B cell (primary cell): ENCODE measurements at regions not wholly inside any gene's neighbourhood (a gene's known extent, or its start where the extent isn't known, plus 50 kb on each side); places are given as distances from the start of the nearest gene placed in this dataset.

Experiments
- ATAC-seq: fragments of 200-7000 bp; cut with Tn5 transposase; one replicate; pipeline ENCODE4 v1.10.0; 2021; ENCODE audit warnings: low read depth, mild to moderate bottlenecking, moderate number of reproducible peaks, moderate library complexity
- CTCF ChIA-PET: fragments of 350-600 bp; sonication (Branson Sonifier 250); formaldehyde crosslinking; loops from one replicate; lab custom pipeline; 2021; ENCODE audit warnings: antibody characterized with exemption, inconsistent platforms; lab: Charles Lee
- POLR2A ChIA-PET: fragments of 350-600 bp; sonication (Branson Sonifier 250); formaldehyde crosslinking; loops from one replicate; lab custom pipeline; 2021; ENCODE audit warnings: antibody characterized with exemption; lab: Charles Lee
- DNase-seq: peaks from one replicate; pipeline ENCODE4 v3.0.0; 2013
- H2AFZ ChIP-seq: 2 replicates; pipeline ENCODE4 v1.6.1; 2012; ENCODE audit warnings: mild to moderate bottlenecking, low read depth, low read length; ENCODE audit not compliant: insufficient read depth, poor library complexity, severe bottlenecking
- H3K27ac ChIP-seq, 2 donors: 1 replicate in 1 of 2; 2 replicates in 1 of 2; pipeline ENCODE4 v1.5.1; 2012 to 2013; ENCODE audit warnings: low read length in 2 of 2, mild to moderate bottlenecking in 2 of 2, moderate library complexity in 1 of 2
- H3K27me3 ChIP-seq, 4 experiments: fragments of 200-600 bp in 1 of 4; sonication (generic) in 1 of 4; replicated peaks in 1 of 4; 1 replicate in 2 of 4; 2 replicates in 2 of 4; pipeline versions ENCODE4 v1.6.1 to v1.7.0; 2013 to 2016; ENCODE audit warnings: low read length in 3 of 4, mild to moderate bottlenecking in 2 of 4, mixed read lengths in 1 of 4, moderate library complexity in 1 of 4; ENCODE audit not compliant: insufficient read depth in 4 of 4, control insufficient read depth in 3 of 4; ENCODE audit errors: control extremely low read depth in 1 of 4
- H3K36me3 ChIP-seq, 2 experiments: replicated peaks in 1 of 2; 1 replicate in 1 of 2; 2 replicates in 1 of 2; pipeline versions ENCODE4 v1.6.1 to v1.7.1; 2013; ENCODE audit warnings: low read length in 1 of 2; ENCODE audit not compliant: insufficient read depth in 2 of 2, control insufficient read depth in 1 of 2; ENCODE audit errors: control extremely low read depth in 1 of 2, extremely low read depth in 1 of 2
- H3K4me1 ChIP-seq, 2 donors: fragments of 200-600 bp in 1 of 2; sonication (generic) in 1 of 2; 1 replicate in 1 of 2; 2 replicates in 1 of 2; pipeline versions ENCODE4 v1.5.1 to v1.6.1; 2013 to 2017; ENCODE audit warnings: low read length in 2 of 2; ENCODE audit not compliant: control insufficient read depth in 2 of 2, insufficient read depth in 2 of 2
- H3K4me2 ChIP-seq: replicated peaks from 2 replicates; pipeline ENCODE3; 2012; ENCODE audit warnings: mild to moderate bottlenecking, low read depth, low read length; ENCODE audit not compliant: poor library complexity, severe bottlenecking
- H3K4me3 ChIP-seq, 5 experiments: fragments of 200-600 bp in 1 of 5; sonication (generic) in 1 of 5; 1 replicate in 3 of 5; 2 replicates in 2 of 5; pipeline versions ENCODE4 v1.5.1 to v1.7.0; 2011 to 2016; ENCODE audit warnings: low read length in 4 of 5, mild to moderate bottlenecking in 4 of 5, low read depth in 2 of 5, control low read depth in 1 of 5, moderate library complexity in 1 of 5; ENCODE audit not compliant: insufficient read depth in 1 of 5; ENCODE audit errors: control extremely low read depth in 1 of 5, extremely low read depth in 1 of 5
- H3K79me2 ChIP-seq: fragments of 200-600 bp; sonication (generic); one replicate; pipeline ENCODE4 v1.6.0; 2016; ENCODE audit warnings: low read length; ENCODE audit not compliant: control insufficient read depth, insufficient read depth
- H3K9ac ChIP-seq: fragments of 200-600 bp; sonication (generic); 2 replicates; pipeline ENCODE4 v1.6.1; 2017; ENCODE audit warnings: mild to moderate bottlenecking, low read length, moderate library complexity
- H3K9me3 ChIP-seq, 3 donors: one replicate each; pipeline versions ENCODE4 v1.6.1 to v1.7.1; 2013; ENCODE audit warnings: low read length in 2 of 3; ENCODE audit not compliant: control insufficient read depth in 2 of 3, insufficient read depth in 1 of 3; ENCODE audit errors: control extremely low read depth in 1 of 3
- H4K20me1 ChIP-seq: 2 replicates; pipeline ENCODE4 v1.6.0; 2012; ENCODE audit warnings: mild to moderate bottlenecking, low read length; ENCODE audit not compliant: insufficient read depth, control insufficient read depth, poor library complexity, severe bottlenecking
- H3K27ac Mint-ChIP-seq: one replicate; pipeline ENCODE4 v1.8.0; 2021; ENCODE audit warnings: mixed read lengths
- H3K27me3 Mint-ChIP-seq: one replicate; pipeline ENCODE4 v1.8.0; 2021; ENCODE audit warnings: mixed read lengths
- H3K4me1 Mint-ChIP-seq: one replicate; pipeline ENCODE4 v1.8.0; 2021; ENCODE audit warnings: mixed read lengths
- H3K4me3 Mint-ChIP-seq: one replicate; pipeline ENCODE4 v1.8.0; 2021; ENCODE audit warnings: mixed read lengths
- H3K9me3 Mint-ChIP-seq: one replicate; pipeline ENCODE4 v1.8.0; 2022; ENCODE audit warnings: mixed read lengths; ENCODE audit not compliant: insufficient read depth
- EZH2 ChIP-seq: IDR thresholded peaks from 2 replicates; pipeline ENCODE4 v1.6.1; 2012; ENCODE audit warnings: borderline replicate concordance, low read depth, mild to moderate bottlenecking, moderate library complexity, low read length; ENCODE audit not compliant: insufficient read depth, poor library complexity, severe bottlenecking
- WGBS: methylation state at CpG from one replicate; pipeline ENCODE4 v1.1.5; 2013; ENCODE audit warnings: missing lambda C conversion rate; ENCODE audit not compliant: insufficient coverage; 5-methylcytosine and 5-hydroxymethylcytosine counted together
- intact Hi-C: fragments of 100-400 bp; cut with micrococcal nuclease; formaldehyde crosslinking; loops from one replicate; pipeline ENCODE4 v1.10.0; 2022
- TF ChIP-seq, protein P1 (sequence below): fragments of 200-600 bp; IDR thresholded peaks from one replicate; pipeline ENCODE4 v1.8.0; 2022; ENCODE audit warnings: antibody characterized with exemption, mild to moderate bottlenecking

DNA sequence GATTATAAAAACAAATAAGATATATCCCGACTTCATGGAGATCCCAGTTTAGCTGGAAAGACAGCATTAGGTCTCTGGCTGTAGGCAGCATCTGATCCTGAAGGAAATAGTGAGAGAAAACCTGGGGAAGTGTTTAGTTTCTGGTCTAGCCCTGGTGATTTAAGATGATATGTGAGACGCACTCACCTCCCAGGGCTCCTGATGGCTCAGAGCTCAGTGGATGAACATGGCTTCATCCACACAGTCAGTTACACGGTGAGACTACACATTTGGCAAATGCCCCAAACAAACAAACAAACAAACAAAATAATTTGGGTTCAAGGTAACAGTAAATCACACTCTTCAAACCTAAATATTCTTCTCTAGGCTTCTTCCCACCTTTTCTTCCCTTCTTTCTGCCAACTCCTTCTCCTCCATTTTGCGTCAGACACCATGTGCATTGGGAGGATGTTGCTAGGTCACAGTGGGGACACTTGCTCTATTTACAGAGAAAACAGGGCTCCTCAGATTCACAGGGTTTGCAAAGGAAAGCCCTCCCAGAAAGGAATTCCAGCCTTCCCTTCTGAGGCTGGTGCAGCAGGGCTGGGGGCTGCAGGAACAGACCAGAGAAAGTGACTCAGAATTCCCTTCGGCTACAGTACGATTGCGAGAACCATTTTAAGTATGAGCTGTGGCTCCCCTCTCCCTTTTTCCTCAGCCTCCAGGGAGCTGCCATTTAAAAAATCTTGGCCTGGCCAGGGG lies 59.6 kb upstream of the SALL4 start:
- H3K4me1 Mint-ChIP-seq, result no peaks in the 10 kb centered on the region
- H3K4me1 ChIP-seq, result no peaks in the 10 kb centered on the region
- TF ChIP-seq EZH2, result no peak
- TF ChIP-seq, protein P1, sequence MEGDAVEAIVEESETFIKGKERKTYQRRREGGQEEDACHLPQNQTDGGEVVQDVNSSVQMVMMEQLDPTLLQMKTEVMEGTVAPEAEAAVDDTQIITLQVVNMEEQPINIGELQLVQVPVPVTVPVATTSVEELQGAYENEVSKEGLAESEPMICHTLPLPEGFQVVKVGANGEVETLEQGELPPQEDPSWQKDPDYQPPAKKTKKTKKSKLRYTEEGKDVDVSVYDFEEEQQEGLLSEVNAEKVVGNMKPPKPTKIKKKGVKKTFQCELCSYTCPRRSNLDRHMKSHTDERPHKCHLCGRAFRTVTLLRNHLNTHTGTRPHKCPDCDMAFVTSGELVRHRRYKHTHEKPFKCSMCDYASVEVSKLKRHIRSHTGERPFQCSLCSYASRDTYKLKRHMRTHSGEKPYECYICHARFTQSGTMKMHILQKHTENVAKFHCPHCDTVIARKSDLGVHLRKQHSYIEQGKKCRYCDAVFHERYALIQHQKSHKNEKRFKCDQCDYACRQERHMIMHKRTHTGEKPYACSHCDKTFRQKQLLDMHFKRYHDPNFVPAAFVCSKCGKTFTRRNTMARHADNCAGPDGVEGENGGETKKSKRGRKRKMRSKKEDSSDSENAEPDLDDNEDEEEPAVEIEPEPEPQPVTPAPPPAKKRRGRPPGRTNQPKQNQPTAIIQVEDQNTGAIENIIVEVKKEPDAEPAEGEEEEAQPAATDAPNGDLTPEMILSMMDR, result no peak
- H3K4me3 ChIP-seq, result no peak overlapping the region
- CTCF ChIA-PET, result no interaction called here
- H3K36me3 ChIP-seq, result no peaks in the 10 kb centered on the region
- ATAC-seq (no peak), DNase-seq (no peak)
- no peaks in the 10 kb centered on the region for H3K79me2 ChIP-seq
- 54% methylated on average over 1 of the region's 7 CpGs for WGBS
- no peaks in the 10 kb centered on the region for H4K20me1 ChIP-seq
- H3K27me3 Mint-ChIP-seq, result peaks cover 22% of the 10 kb centered on the region
- no peaks in the 10 kb centered on the region for H3K27me3 ChIP-seq
- intact Hi-C loops, result no loop called here
- POLR2A ChIA-PET, result no interaction called here
- no peaks in the 10 kb centered on the region for H3K9me3 ChIP-seq
- H3K9me3 Mint-ChIP-seq, result no peaks in the 10 kb centered on the region
- H3K4me3 Mint-ChIP-seq, result no peak overlapping the region
- H3K27ac ChIP-seq, result no peak overlapping the region
- H3K27ac Mint-ChIP-seq, result no peak overlapping the region
- no peak overlapping the region for H3K9ac ChIP-seq
- H2AFZ ChIP-seq, result no peak overlapping the region
- no peak overlapping the region for H3K4me2 ChIP-seq

DNA sequence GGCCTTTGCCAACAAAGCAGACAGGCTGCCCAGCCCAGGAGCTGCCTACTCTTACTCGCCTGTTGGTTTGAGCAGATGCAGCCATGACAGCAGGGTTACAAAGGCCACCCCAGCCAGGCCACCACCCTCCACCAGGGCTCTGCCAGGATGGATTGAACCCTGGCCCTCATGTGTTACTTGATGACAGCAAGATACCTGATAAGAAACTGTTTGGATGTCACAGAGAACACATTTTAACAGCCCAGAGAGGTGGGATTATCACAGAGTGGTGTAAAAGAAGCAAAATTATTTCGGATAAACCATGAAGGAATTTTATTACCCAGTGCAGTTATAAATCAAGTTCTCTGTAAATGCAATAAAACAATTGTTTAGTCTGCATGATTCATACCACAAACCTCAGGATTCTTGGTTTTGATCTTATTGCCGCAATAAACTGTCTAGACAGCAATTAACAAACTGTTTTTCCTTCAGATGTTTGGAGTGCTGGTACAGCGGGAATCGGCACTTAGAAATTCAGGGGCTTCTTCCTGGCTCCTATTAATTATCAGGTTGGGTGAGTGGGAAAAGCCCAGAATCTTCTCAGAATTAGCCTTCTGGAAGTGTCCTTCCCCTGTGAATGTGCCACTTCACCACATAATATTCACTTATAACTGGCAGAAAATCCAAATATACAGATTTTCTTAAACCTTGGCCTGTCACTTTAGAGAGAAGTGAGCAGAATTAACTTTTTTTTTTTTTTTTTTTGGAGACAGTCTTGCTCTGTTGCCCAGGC lies 58.0 kb upstream of the SALL4 start:
- H3K4me3 ChIP-seq, result no peak overlapping the region
- no peaks in the 10 kb centered on the region for H4K20me1 ChIP-seq
- intact Hi-C loops, result no loop called here
- ChIA-PET CTCF (interaction anchor here (0.6 kb wide), 1 partner anchor 23 kb away, joined by 3 read pairs; no protein-coding TSS in a partner anchor), POLR2A (no interaction called here)
- no peak overlapping the region for H3K9ac ChIP-seq
- Mint-ChIP-seq H3K4me3 (no peak overlapping the region), H3K4me1 (no peaks in the 10 kb centered on the region), H3K27me3 (peaks cover 27% of the 10 kb centered on the region), H3K9me3 (no peaks in the 10 kb centered on the region), H3K27ac (no peak overlapping the region)
- H2AFZ ChIP-seq, result no peak overlapping the region
- no peak overlapping the region for H3K27ac ChIP-seq
- 100% methylated on average over 2 of the region's 5 CpGs for WGBS
- no peaks in the 10 kb centered on the region for H3K36me3 ChIP-seq
- TF ChIP-seq EZH2, result no peak
- TF ChIP-seq, protein P1, result no peak
- H3K4me1 ChIP-seq, result no peaks in the 10 kb centered on the region
- no peak overlapping the region for H3K4me2 ChIP-seq
- no peaks in the 10 kb centered on the region for H3K27me3 ChIP-seq
- DNase-seq (no peak), ATAC-seq (no peak)
- H3K9me3 ChIP-seq, result no peaks in the 10 kb centered on the region
- H3K79me2 ChIP-seq, result no peaks in the 10 kb centered on the region
